Panc1 (cell line): ENCODE measurements at regions not wholly inside any gene's neighbourhood (a gene's known extent, or its start where the extent isn't known, plus 50 kb on each side); places are given as distances from the start of the nearest gene placed in this dataset.

ENCODE experiments used
- POLR2AphosphoS5 ChIP-seq: IDR thresholded peaks from 2 replicates; pipeline ENCODE4 v1.6.1; 2012; ENCODE audit warnings: mild to moderate bottlenecking, low read depth, low read length, moderate library complexity
- SIN3A ChIP-seq: IDR thresholded peaks from 2 replicates; pipeline ENCODE4 v1.6.1; 2012; ENCODE audit warnings: low read depth, mild to moderate bottlenecking, low read length, moderate library complexity, borderline replicate concordance; ENCODE audit not compliant: insufficient read depth
- TCF7L2 ChIP-seq: IDR thresholded peaks from 2 replicates; pipeline ENCODE4 v1.6.1; 2011; ENCODE audit warnings: mild to moderate bottlenecking, low read depth, low read length, inconsistent platforms
- TF ChIP-seq, protein P1 (sequence below): fragments of 450-650 bp; IDR thresholded peaks from 2 replicates; pipeline ENCODE4 v1.5.1; 2017; ENCODE audit warnings: mild to moderate bottlenecking
- TF ChIP-seq, protein P2 (sequence below), 2 experiments: IDR thresholded peaks; 2 replicates each; pipeline ENCODE4 v1.6.1; 2011 to 2012; ENCODE audit warnings: low read depth in 2 of 2, control low read depth in 1 of 2, low read length in 1 of 2, mild to moderate bottlenecking in 1 of 2, moderate library complexity in 1 of 2; ENCODE audit not compliant: insufficient read depth in 1 of 2

DNA sequence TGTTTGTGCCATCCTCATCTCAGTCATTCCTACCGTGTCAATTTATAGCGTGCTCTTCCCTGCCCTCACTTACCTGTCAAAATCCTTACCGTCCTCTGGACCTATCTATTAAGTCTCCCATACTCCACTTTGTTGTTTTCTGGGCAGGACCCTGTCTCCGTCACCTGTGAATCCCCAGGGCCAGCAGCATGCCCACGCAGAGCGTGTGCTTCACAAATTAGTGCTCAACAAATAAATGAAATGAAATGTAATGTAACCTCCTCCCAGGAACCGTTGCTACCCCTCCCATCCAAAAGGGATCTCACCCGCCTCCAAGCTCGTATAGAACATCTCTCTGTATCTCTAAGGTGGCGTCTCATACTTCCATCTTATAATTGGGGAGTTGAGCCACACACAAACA is 589.9 kb upstream of the MGMT start:
- TF ChIP-seq, protein P1, sequence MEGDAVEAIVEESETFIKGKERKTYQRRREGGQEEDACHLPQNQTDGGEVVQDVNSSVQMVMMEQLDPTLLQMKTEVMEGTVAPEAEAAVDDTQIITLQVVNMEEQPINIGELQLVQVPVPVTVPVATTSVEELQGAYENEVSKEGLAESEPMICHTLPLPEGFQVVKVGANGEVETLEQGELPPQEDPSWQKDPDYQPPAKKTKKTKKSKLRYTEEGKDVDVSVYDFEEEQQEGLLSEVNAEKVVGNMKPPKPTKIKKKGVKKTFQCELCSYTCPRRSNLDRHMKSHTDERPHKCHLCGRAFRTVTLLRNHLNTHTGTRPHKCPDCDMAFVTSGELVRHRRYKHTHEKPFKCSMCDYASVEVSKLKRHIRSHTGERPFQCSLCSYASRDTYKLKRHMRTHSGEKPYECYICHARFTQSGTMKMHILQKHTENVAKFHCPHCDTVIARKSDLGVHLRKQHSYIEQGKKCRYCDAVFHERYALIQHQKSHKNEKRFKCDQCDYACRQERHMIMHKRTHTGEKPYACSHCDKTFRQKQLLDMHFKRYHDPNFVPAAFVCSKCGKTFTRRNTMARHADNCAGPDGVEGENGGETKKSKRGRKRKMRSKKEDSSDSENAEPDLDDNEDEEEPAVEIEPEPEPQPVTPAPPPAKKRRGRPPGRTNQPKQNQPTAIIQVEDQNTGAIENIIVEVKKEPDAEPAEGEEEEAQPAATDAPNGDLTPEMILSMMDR, result no peak
- TF ChIP-seq, protein P2, sequence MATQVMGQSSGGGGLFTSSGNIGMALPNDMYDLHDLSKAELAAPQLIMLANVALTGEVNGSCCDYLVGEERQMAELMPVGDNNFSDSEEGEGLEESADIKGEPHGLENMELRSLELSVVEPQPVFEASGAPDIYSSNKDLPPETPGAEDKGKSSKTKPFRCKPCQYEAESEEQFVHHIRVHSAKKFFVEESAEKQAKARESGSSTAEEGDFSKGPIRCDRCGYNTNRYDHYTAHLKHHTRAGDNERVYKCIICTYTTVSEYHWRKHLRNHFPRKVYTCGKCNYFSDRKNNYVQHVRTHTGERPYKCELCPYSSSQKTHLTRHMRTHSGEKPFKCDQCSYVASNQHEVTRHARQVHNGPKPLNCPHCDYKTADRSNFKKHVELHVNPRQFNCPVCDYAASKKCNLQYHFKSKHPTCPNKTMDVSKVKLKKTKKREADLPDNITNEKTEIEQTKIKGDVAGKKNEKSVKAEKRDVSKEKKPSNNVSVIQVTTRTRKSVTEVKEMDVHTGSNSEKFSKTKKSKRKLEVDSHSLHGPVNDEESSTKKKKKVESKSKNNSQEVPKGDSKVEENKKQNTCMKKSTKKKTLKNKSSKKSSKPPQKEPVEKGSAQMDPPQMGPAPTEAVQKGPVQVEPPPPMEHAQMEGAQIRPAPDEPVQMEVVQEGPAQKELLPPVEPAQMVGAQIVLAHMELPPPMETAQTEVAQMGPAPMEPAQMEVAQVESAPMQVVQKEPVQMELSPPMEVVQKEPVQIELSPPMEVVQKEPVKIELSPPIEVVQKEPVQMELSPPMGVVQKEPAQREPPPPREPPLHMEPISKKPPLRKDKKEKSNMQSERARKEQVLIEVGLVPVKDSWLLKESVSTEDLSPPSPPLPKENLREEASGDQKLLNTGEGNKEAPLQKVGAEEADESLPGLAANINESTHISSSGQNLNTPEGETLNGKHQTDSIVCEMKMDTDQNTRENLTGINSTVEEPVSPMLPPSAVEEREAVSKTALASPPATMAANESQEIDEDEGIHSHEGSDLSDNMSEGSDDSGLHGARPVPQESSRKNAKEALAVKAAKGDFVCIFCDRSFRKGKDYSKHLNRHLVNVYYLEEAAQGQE (IDR thresholded peaks at IDR 0.05; ENCODE audit: insufficient read depth in 1 of 2, low read depth in 2 of 2, low read length in 1 of 2), result no peak
- TF ChIP-seq SIN3A (no peak), POLR2AphosphoS5 (no peak), TCF7L2 (no peak)
